ENCODE measurements at regions not wholly inside any gene's neighbourhood (a gene's known extent, or its start where the extent isn't known, plus 50 kb on each side); places are given as distances from the start of the nearest gene placed in this dataset.

GRCh38 chr15:85959611-85960010 lies 120.1 kb upstream of the AGBL1 start:
- no peaks in the 10 kb centered on the region for H3K36me3 Mint-ChIP-seq (ENCODE audit: low read depth)
- ChIA-PET CTCF (interaction anchor here (0.5 kb wide), 1 partner anchor 153 kb away, joined by 3 read pairs; no protein-coding TSS in a partner anchor), POLR2A (no interaction called here)
- no peak for DNase-seq
- H3K27ac Mint-ChIP-seq = no peak overlapping the region
- H3K4me3 Mint-ChIP-seq = no peak overlapping the region
- H3K9me3 Mint-ChIP-seq = no peaks in the 10 kb centered on the region
- peaks cover 7% of the 10 kb centered on the region for H3K4me1 Mint-ChIP-seq
- H3K27me3 Mint-ChIP-seq = no peaks in the 10 kb centered on the region

GRCh38 chr15:85960381-85960780 lies 119.3 kb upstream of the AGBL1 start:
- H3K4me3 Mint-ChIP-seq = no peak overlapping the region
- no peak for DNase-seq
- no peaks in the 10 kb centered on the region for H3K27me3 Mint-ChIP-seq
- H3K4me1 Mint-ChIP-seq = peaks cover 4% of the 10 kb centered on the region
- CTCF ChIA-PET = no interaction called here
- POLR2A ChIA-PET = no interaction called here
- no peaks in the 10 kb centered on the region for H3K36me3 Mint-ChIP-seq (ENCODE audit: low read depth)
- no peaks in the 10 kb centered on the region for H3K9me3 Mint-ChIP-seq
- H3K27ac Mint-ChIP-seq = no peak overlapping the region

GRCh38 chr15:85961821-85962220 lies 117.8 kb upstream of the AGBL1 start:
- no peaks in the 10 kb centered on the region for H3K9me3 Mint-ChIP-seq
- POLR2A ChIA-PET = no interaction called here
- DNase-seq = no peak
- CTCF ChIA-PET = no interaction called here
- no peaks in the 10 kb centered on the region for H3K36me3 Mint-ChIP-seq (ENCODE audit: low read depth)
- peaks cover 9% of the 10 kb centered on the region for H3K27me3 Mint-ChIP-seq
- H3K4me3 Mint-ChIP-seq = no peak overlapping the region
- H3K4me1 Mint-ChIP-seq = no peaks in the 10 kb centered on the region
- H3K27ac Mint-ChIP-seq = no peak overlapping the region

- no peak overlapping the region for H3K4me3 Mint-ChIP-seq
- H3K36me3 Mint-ChIP-seq (ENCODE audit: low read depth) = no peaks in the 10 kb centered on the region
- ChIA-PET CTCF (interaction anchor here (0.6 kb wide), 1 partner anchor 9 kb away, joined by 3 read pairs; no protein-coding TSS in a partner anchor), POLR2A (no interaction called here)
- H3K9me3 Mint-ChIP-seq = no peaks in the 10 kb centered on the region
- no peaks in the 10 kb centered on the region for H3K4me1 Mint-ChIP-seq
- peaks cover 9% of the 10 kb centered on the region for H3K27me3 Mint-ChIP-seq
- no peak overlapping the region for H3K27ac Mint-ChIP-seq
- no peak for DNase-seq
Observed at GRCh38 chr15:85963262-85963760, 116.4 kb upstream of the AGBL1 start.

- Mint-ChIP-seq H3K27me3 (peaks cover 9% of the 10 kb centered on the region), H3K36me3 (ENCODE audit: low read depth) (no peaks in the 10 kb centered on the region), H3K4me1 (no peaks in the 10 kb centered on the region), H3K27ac (no peak overlapping the region), H3K9me3 (no peaks in the 10 kb centered on the region), H3K4me3 (no peak overlapping the region)
- CTCF ChIA-PET = no interaction called here
- no peak for DNase-seq
- POLR2A ChIA-PET = interaction anchor here (0.8 kb wide), 1 partner anchor 1215 kb away, joined by 3 read pairs; no protein-coding TSS in a partner anchor
Observed at GRCh38 chr15:85964471-85964870, 115.2 kb upstream of the AGBL1 start.

GRCh38 chr15:85967553-85967952 lies 112.1 kb upstream of the AGBL1 start:
- peaks cover 16% of the 10 kb centered on the region for H3K27me3 Mint-ChIP-seq
- H3K36me3 Mint-ChIP-seq (ENCODE audit: low read depth) = no peaks in the 10 kb centered on the region
- H3K9me3 Mint-ChIP-seq = no peaks in the 10 kb centered on the region
- ChIA-PET CTCF (no interaction called here), POLR2A (no interaction called here)
- H3K4me1 Mint-ChIP-seq = no peaks in the 10 kb centered on the region
- DNase-seq = no peak
- H3K4me3 Mint-ChIP-seq = no peak overlapping the region
- H3K27ac Mint-ChIP-seq = no peak overlapping the region

- Mint-ChIP-seq H3K4me1 (no peaks in the 10 kb centered on the region), H3K36me3 (ENCODE audit: low read depth) (no peaks in the 10 kb centered on the region), H3K9me3 (peaks cover 6% of the 10 kb centered on the region), H3K27me3 (peaks cover 11% of the 10 kb centered on the region), H3K27ac (no peak overlapping the region), H3K4me3 (no peak overlapping the region)
- POLR2A ChIA-PET = no interaction called here
- CTCF ChIA-PET = interaction anchor here (0.6 kb wide), 1 partner anchor 9 kb away, joined by 3 read pairs; no protein-coding TSS in a partner anchor
- no peak for DNase-seq
Observed at GRCh38 chr15:85972805-85973540, 106.7 kb upstream of the AGBL1 start.

- Mint-ChIP-seq H3K36me3 (ENCODE audit: low read depth) (no peaks in the 10 kb centered on the region), H3K9me3 (peaks cover 6% of the 10 kb centered on the region), H3K4me3 (no peak overlapping the region), H3K4me1 (no peaks in the 10 kb centered on the region), H3K27ac (no peak overlapping the region), H3K27me3 (peaks cover 11% of the 10 kb centered on the region)
- no peak for DNase-seq
- POLR2A ChIA-PET = no interaction called here
- CTCF ChIA-PET = no interaction called here
Observed at GRCh38 chr15:85973584-85974347, 105.9 kb upstream of the AGBL1 start.

- H3K4me1 Mint-ChIP-seq = no peaks in the 10 kb centered on the region
- no peak overlapping the region for H3K27ac Mint-ChIP-seq
- peaks cover 11% of the 10 kb centered on the region for H3K27me3 Mint-ChIP-seq
- POLR2A ChIA-PET = no interaction called here
- CTCF ChIA-PET = no interaction called here
- no peak for DNase-seq
- H3K9me3 Mint-ChIP-seq = peaks cover 6% of the 10 kb centered on the region
- H3K4me3 Mint-ChIP-seq = no peak overlapping the region
- H3K36me3 Mint-ChIP-seq (ENCODE audit: low read depth) = no peaks in the 10 kb centered on the region
Observed at GRCh38 chr15:85974348-85974705, 105.3 kb upstream of the AGBL1 start.

GRCh38 chr15:85974742-85975141 lies 104.9 kb upstream of the AGBL1 start:
- H3K9me3 Mint-ChIP-seq = peaks cover 6% of the 10 kb centered on the region
- H3K4me1 Mint-ChIP-seq = no peaks in the 10 kb centered on the region
- peaks cover 11% of the 10 kb centered on the region for H3K27me3 Mint-ChIP-seq
- no peak for DNase-seq
- H3K4me3 Mint-ChIP-seq = no peak overlapping the region
- H3K36me3 Mint-ChIP-seq (ENCODE audit: low read depth) = no peaks in the 10 kb centered on the region
- ChIA-PET POLR2A (no interaction called here), CTCF (no interaction called here)
- no peak overlapping the region for H3K27ac Mint-ChIP-seq

GRCh38 chr15:85976102-85976501 lies 103.6 kb upstream of the AGBL1 start:
- Mint-ChIP-seq H3K4me1 (no peaks in the 10 kb centered on the region), H3K4me3 (no peak overlapping the region), H3K27me3 (peaks cover 10% of the 10 kb centered on the region), H3K36me3 (ENCODE audit: low read depth) (no peaks in the 10 kb centered on the region), H3K27ac (no peak overlapping the region), H3K9me3 (peaks cover 6% of the 10 kb centered on the region)
- DNase-seq = no peak
- CTCF ChIA-PET = no interaction called here
- POLR2A ChIA-PET = no interaction called here

- H3K36me3 Mint-ChIP-seq (ENCODE audit: low read depth) = no peaks in the 10 kb centered on the region
- H3K9me3 Mint-ChIP-seq = peaks cover 6% of the 10 kb centered on the region
- H3K4me3 Mint-ChIP-seq = no peak overlapping the region
- ChIA-PET CTCF (no interaction called here), POLR2A (no interaction called here)
- H3K27ac Mint-ChIP-seq = no peak overlapping the region
- H3K27me3 Mint-ChIP-seq = peaks cover 4% of the 10 kb centered on the region
- H3K4me1 Mint-ChIP-seq = no peaks in the 10 kb centered on the region
- no peak for DNase-seq
Observed at GRCh38 chr15:85976986-85977385, 102.7 kb upstream of the AGBL1 start.

- ChIA-PET POLR2A (no interaction called here), CTCF (no interaction called here)
- H3K9me3 Mint-ChIP-seq = peaks cover 6% of the 10 kb centered on the region
- H3K27ac Mint-ChIP-seq = no peak overlapping the region
- H3K27me3 Mint-ChIP-seq = peaks cover 4% of the 10 kb centered on the region
- DNase-seq = no peak
- H3K4me1 Mint-ChIP-seq = no peaks in the 10 kb centered on the region
- H3K36me3 Mint-ChIP-seq (ENCODE audit: low read depth) = no peaks in the 10 kb centered on the region
- H3K4me3 Mint-ChIP-seq = no peak overlapping the region
Observed at GRCh38 chr15:85977586-85977985, 102.1 kb upstream of the AGBL1 start.

- Mint-ChIP-seq H3K27me3 (peaks cover 4% of the 10 kb centered on the region), H3K36me3 (ENCODE audit: low read depth) (no peaks in the 10 kb centered on the region), H3K4me1 (no peaks in the 10 kb centered on the region), H3K9me3 (peaks cover 6% of the 10 kb centered on the region), H3K4me3 (no peak overlapping the region), H3K27ac (no peak overlapping the region)
- DNase-seq = no peak
- ChIA-PET POLR2A (no interaction called here), CTCF (no interaction called here)
Observed at GRCh38 chr15:85979929-85980328, 99.7 kb upstream of the AGBL1 start.

Data from activated CD4-positive, alpha-beta memory T cell treated with anti-CD3 and anti-CD28 coated beads, Interleukin-2, amount 10 ng/mL, durations not matched to agents 7 days and 5 days (primary cell).